GM19452 (cell line): ENCODE measurements at regions not wholly inside any gene's neighbourhood (a gene's known extent, or its start where the extent isn't known, plus 50 kb on each side); places are given as distances from the start of the nearest gene placed in this dataset.
"Not testable (repeated sequence)": the region's sequence is repeated elsewhere in the genome, so short reads cannot be mapped to it uniquely, and the experiment has no call there.

Experiments used
- ATAC-seq: cut with Tn5 transposase; IDR thresholded peaks from one replicate; pipeline ENCODE4 v1.9.1; 2021; ENCODE audit not compliant: unreplicated experiment

- no peak for ATAC-seq
Observed at GRCh38 chr16:75836347-75837010, 110.2 kb upstream of the CPHXL start.

DNA sequence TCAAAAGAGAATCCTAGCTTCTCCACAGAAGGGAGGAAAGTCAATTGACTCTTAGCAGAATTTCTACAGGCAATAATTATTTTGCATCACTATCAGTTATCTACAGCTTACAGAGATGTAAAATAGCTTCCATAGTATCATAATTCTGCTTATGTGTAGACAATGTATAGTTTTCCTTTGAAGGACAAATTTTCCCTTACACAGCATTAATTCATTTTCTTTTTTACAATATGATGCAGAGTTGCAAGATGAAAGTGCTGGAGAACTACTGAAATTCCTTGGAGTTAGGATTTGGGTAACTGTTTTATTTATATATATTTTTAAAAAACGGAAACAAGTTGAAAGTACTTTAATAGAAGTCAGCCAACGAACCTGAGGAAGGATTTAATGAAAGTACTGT is 111.0 kb upstream of the CPHXL start:
- no peak for ATAC-seq

- no peak for ATAC-seq
Observed at GRCh38 chr16:75837681-75838080, 111.4 kb upstream of the CPHXL start.

- ATAC-seq = no peak
Observed at GRCh38 chr16:75841517-75841916, 115.2 kb upstream of the CPHXL start.

GRCh38 chr16:75847172-75847571 is 120.9 kb upstream of the CPHXL start:
- ATAC-seq = no peak

DNA sequence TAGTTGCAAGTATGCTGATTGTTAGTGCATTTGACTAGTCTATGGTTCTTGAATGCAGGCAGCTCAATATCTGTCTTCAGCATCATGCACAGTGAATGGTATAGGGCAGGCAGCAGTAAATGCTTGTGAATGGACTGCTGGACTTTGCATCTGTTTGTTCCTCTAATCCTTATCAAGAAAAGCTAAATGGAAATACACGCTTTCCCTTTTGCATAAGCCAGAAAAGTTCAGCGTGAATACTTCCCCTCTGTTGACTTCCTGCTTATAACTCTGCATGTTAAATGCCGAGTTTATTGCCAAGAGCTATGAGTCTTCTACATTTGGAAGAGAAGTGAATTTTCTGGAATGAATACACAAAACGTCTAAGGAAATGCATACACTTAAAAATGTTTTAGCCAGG is 127.9 kb upstream of the CPHXL start:
- no peak for ATAC-seq

DNA sequence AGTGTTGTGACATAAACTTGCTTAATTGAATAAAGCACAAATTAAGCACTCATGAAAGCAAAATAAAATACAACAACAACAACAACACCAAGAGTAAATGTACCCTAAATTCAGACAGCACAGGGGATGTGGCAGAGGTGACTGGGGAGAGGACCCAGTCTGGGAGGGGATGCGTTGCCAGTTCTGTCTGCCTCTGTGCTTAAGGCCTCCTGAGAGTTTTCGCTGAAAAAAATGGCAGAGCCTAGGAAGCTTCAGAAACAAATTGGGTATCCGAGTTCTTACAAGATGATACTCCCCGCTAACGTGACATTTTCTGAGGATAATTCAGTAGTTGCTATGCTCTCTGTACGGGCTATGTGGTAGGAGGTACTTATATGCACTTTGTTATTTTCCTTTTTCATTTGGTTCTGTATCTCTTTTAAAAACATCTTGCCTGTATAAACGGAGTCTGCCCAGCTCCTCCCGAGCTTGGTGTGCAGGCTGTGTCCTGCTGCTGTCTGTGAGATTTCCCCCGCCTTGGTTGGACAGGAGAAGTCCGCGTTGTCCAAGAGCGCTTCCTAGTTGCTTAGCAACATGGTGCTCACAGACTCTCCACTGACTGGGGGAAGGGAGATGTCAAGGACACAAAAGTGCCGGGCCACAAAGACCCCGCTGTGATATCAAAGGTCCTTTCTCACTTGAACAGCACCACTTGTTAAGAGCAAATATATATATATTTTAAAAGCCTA is 134.2 kb upstream of the CPHXL start:
- no peak for ATAC-seq

- ATAC-seq = no peak
Observed at GRCh38 chr16:75861311-75862097, 135.2 kb upstream of the CPHXL start.

GRCh38 chr16:75862098-75862386 is 135.8 kb upstream of the CPHXL start:
- ATAC-seq = no peak

DNA sequence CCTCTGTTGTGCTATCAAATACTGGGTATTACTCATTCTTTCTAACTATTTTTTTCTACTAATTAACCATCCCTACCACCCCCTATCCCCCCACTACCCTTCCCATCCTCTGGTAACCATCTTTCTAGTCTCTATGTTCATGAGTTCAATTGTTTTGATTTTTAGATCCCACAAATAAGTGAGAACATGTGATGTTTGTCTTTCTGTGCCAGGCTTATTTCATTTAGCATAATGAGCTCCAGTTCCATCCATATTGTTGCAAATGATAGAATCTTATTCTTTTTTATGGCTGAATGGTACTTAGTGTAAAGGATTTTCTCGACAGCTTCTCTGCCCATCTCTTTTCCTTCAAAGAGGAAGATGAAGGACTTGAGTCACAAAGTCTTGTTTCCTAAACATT is 138.0 kb upstream of the CPHXL start:
- no peak for ATAC-seq

DNA sequence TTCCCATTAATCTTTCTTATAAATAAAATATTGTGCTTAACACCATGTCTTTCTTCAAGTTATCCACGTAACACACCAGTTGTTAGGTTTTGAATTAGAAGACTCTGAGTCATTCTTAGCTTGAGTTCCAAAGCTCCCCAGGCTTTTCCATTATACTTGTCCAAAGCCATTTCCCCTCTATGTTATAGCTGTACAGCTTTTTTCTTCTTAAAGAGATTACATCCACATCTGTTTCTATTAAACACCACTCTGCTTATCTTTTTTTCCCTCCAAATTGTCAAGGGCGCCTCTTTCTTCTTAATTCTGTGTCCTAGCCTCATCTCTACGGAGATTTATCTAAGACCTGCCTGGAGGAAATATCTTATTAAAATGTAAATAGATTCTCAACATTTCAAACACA is 139.4 kb upstream of the CPHXL start:
- ATAC-seq = no peak

GRCh38 chr16:75868636-75869632 is 142.6 kb upstream of the CPHXL start:
- ATAC-seq = no peak

DNA sequence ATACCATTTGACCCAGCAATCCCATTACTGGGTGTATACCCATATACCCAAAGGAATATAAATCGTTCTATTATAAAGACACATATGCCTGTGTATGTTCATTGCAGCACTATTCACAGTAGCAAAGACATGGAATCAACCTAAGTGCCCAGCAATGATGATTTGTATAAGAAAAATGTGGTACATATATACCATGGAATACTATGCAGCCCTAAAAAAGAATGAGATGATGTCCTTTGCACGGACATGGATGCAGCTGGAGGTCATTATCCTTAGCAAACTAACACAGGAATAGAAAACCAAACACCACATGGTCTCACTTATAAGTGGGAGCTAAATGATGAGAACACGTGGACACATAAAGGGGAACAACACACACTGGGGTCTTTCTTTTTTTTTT is 155.0 kb upstream of the CPHXL start:
- ATAC-seq = not testable (repeated sequence)

GRCh38 chr16:75899163-75899562 is 172.9 kb upstream of the CPHXL start:
- no peak for ATAC-seq

- ATAC-seq = no peak
Observed at GRCh38 chr16:75908331-75909117, 182.2 kb upstream of the CPHXL start.

DNA sequence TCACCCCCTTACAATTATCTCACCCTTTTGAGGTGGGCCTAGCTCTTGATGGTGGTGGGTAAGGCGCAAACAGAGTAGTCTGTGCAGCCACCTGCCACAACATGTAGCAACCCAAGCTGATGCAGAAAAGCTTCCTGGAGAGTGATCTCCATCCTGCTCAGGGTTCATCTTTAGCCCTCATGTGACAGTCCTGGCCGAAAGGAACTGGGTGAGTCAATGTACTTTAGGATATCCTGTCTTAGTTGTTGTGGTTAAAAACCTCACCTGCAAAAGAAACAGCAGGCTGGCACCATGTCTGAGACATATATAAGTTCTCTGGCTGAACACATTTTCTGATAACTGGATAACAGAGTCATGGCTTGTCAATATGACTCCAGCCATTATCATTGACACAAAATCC is 183.5 kb upstream of the CPHXL start:
- no peak for ATAC-seq

DNA sequence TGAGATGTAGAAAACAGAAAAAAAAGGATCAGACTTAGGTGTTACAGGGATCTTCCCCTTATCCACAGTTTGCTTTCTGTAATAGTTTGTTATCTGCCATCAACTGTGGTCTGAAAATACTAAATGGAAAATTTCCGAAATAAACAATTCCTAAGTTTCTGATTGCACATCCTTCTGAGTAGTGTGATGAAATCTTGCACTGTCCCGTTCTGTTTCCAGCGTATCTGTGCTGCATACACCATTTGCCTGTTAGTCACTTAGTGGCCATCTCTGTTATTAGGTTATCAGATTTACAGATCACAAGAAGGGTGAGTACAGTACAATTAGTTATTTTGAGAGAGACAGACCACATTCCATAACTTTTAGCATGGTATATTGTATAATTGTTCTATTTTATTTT is 185.6 kb upstream of the CPHXL start:
- no peak for ATAC-seq

GRCh38 chr16:75913958-75914357 is 187.7 kb upstream of the CPHXL start:
- no peak for ATAC-seq

DNA sequence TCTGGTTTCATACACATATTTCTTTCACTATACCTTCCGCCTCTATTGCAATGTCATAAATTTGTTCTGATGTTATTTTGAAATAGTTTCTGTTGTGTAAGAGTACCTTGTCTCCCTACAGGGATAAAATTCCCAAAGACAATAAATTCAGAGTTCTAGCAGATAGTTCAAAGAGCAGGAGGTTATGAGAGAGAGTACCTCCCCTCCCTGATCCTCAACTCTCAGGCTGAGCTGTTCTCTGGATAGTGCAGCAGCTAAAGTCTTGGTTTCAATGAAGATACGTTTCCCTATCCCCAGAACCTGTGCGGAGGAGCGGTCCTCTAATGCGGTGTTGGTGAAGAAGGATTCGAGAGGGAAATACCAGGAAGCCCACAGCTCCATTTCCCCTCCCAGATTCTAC is 190.2 kb upstream of the CPHXL start:
- no peak for ATAC-seq

- ATAC-seq = no peak
Observed at GRCh38 chr16:75918109-75918508, 191.8 kb upstream of the CPHXL start.
